Stimulated activated CD4-positive, alpha-beta T cell treated with anti-CD3 and anti-CD28 coated beads, Interleukin-1b, Interleukin-23, amount 100 ng/mL, for 48 hours (primary cell): ENCODE measurements at regions not wholly inside any gene's neighbourhood (a gene's known extent, or its start where the extent isn't known, plus 50 kb on each side); places are given as distances from the start of the nearest gene placed in this dataset.

ENCODE experiments used
- DNase-seq: peaks from one replicate; pipeline ENCODE4 v3.0.0-alpha.2; 2020

DNA sequence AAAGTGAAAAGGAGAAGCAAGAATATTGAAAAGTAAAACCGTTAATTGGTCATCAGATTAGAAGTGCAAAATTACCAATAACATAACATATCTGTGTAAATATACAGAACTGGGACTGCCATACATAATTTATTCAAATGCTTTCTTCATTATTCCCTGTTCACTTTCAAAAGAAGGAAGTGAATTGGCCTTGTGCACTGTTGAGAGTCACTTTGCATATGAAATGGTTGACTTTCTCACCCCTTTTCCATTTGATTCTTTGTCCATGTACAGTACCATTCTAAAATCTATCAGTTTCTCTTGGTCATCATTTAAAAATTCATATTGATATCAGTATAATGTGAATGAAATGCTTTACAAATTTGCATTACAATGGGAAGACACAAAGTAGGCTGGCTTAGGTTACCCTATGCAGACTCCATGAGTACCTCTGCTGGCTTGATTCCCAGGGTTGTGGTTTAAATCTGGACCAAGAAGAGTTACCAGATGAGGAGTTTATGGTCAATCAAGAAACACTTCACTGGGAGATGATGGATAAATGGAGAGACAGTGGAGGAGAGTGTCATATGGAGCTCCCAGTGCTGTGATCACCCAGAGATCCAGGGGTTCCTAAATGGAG lies 210.9 kb upstream of the TOPAZ1 start:
- DNase-seq = no peak

DNA sequence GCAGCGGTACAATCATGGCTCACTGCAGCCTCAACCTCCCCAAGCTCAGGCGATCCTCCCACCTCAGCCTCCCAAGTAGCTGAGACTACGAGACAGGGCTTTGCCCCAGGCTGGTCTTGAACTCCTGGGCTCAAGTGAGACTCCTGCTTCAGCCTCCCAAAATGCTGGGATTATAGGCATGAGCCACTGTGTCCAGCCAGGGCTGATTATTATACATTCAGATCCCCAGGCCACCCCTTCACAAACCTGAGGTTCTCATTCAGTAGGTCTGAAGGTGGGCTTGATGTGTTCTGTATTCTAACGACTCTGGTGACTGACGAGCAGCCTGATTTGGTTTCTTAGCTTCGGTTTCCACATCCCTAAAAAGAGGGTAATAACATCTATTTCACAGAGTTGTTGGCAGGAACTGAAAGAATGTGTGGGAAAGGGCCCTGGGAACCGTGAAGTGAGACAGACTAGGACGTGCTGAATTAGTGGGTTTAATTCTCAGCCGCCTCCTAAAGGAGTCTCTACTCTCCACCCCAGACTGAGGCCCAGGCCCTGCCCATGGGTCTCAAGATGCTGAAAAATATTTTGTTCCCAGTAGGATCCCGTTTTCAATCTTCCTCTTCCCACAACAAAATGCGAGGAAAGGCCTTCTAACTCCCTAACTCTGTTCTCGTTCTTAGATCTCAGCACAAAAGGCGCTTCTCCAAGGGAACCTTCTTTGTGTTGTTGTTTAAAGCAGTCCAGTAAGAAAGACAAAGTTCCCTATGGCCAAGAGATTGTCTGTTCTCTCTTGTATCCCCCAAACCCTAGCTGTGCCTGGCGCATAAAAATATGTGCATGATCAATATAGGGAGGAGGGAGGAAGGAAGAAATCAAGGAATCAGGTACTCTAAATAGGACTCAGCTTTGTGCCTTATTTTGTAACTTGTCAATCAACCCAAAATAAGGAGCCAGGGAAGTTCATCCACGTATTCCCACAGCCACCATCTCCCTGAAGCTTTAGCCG lies 210.0 kb upstream of the TOPAZ1 start:
- no peak for DNase-seq

DNA sequence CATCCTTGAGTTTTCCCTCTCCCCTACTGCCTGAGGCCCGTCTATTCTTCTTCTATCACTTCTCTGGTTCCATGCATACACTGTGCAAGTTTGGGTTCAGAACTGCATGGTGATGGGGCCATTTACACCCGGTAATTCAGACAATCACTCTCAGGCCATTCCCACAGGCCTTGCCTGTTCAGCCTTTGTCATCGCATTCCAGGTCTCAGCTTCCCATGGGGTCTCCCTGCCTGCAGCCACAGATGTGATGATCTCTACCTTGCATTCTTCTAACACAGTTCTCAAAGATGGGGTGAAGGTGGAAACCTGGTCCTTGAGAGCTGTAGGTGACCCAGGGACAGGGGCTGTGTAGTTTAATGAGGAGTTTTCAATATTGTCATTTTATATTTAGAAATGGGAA lies 209.2 kb upstream of the TOPAZ1 start:
- DNase-seq = no peak

DNA sequence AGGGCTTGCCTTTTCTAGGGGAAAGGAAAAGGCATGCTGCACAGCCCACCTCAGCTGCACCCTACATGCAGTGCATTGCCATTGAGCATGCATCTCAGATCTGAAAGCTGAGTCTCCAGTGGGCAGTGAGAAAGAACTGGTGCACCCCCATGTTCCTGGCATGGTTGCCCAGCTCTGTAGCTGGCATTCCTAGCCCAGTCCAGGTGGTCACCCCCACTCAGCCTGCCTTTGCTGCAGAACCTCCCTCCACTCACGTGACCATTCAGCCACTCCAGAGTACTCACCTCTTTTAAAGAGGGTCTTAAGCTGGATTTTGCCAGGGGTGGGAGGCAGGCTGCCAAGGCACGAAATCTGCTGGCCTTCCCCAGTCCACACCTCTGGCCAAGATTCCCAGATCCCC lies 208.6 kb upstream of the TOPAZ1 start:
- no peak for DNase-seq

DNA sequence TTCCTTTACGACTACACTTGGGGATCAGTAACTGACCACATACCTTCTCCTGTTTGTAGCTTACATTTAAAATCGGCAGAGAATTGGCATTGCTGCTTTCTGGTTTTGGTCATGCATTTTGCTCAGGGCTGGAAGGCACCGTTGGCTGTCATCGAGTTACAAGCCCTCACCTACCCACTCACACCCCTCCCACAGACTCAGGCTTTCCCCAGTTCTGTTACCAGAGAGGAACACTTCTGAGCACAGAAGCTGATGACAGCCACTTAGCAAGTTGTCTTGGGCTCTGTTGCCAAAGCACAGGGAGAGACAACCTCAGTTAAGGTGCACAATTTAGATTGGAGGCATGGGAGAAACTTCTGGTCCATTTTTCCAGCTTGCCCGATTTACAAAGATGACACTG lies 204.8 kb upstream of the TOPAZ1 start:
- no peak for DNase-seq

DNA sequence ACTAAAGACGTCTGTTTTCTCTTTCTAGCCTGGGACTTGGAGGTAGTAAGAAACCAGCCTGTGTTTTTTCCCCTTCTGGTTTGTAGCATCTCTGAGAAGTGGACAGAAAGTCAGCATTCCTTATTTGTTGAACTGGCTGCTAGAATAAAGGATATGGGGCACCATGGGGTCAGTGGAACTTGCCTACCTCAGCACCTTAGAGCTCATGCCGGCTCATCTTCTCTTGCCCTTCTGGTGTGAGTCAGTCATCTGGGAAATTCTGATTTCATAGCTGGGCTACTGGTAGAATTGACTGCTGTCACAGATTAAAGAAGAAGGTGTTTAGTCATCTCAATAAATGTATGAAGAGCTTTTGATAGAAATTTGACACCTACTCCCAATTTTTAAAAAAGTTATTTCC lies 202.7 kb upstream of the TOPAZ1 start:
- no peak for DNase-seq

DNA sequence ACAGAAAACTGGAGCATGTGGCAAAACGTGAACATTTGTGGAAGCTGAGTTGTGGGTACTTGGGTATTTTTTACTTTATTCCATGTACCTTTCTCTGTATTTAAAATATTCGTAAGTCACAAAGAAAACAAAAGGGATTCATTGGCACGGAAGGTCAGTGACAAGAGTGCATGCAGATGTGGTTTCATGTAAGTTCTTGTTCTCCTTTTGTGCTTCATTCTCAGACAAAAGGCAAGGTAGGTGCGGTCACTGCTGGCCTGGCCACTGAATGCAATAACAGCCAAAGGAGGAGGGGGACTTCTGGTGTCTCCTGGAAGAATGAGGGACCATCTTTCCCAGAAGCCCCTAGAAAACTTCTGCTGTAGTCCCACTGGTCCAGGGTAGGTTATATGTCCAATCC lies 200.0 kb upstream of the TOPAZ1 start:
- no peak for DNase-seq

DNA sequence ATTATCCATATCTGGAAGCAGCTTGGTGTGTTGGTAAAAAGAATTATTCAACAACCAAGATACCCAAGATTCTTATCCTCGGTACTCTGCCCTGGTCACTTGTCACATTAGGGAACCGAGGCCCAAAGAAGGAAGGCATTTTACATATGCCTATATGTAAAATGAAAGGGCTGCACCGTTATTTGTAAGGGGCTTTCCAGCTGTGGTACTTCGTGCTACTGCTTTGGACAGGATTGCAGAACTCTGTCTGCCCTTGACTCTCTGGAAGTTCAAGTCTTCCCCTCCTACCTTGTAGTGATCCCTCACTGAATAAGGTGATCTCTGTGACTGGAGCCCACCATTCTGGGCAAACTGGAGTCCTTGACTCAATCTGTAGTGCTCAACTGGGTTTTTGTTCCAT lies 198.9 kb upstream of the TOPAZ1 start:
- no peak for DNase-seq

DNA sequence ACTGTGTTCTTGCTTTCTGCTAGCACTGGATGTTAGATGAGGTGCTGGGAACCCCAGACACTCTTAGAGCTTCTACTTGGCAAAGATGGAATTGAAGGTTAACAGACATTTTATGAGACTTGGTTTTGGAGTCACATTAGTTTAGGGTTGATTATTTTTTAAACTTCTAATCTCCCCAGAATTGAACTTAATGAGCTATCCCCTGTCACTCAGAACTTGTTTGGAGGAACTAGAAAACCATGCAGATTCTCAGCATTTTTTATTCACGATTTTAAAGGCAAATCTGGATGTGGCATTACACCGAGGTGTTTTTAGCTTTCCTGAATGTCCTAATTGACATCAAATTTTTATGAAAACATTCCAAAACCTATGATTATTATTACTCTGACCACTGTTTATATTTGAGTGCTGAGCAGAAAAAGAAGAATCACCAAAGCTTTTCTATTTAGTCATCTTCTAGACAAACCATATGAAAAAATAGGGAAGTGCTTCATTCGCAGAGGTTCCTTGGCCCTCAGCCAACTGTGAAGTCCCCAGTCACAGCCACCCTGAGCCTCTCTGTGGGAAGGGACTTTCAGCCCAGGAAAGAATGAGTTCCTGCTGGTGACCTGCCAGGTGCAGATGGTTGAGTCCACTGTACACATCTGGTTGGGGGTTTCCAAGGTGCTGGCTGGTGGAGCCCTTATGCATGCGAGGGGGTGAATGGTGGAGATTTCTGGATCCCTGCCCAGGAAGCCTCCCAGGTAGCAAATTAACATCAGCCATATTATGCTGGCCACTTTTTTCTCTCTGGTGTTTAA lies 196.0 kb upstream of the TOPAZ1 start:
- DNase-seq = no peak

DNA sequence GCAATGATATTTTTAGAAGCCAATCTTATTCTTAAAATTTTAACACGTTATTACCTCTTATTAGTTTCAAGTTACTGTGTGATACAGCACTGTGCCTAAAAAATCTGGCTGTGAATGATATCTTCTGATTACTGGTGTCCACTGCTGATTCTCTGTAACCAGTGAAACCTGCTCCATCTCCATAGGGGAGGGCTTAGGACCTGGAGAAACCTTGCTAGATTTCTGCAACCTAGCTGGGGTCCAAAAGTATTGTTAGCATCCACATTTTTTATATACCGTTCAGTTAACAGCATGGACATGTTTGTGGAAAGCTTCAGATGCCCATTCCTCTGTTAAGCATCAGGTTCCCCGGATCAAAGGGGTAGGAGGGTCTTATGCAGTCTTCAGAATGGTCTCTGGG lies 193.9 kb upstream of the TOPAZ1 start:
- DNase-seq = no peak

DNA sequence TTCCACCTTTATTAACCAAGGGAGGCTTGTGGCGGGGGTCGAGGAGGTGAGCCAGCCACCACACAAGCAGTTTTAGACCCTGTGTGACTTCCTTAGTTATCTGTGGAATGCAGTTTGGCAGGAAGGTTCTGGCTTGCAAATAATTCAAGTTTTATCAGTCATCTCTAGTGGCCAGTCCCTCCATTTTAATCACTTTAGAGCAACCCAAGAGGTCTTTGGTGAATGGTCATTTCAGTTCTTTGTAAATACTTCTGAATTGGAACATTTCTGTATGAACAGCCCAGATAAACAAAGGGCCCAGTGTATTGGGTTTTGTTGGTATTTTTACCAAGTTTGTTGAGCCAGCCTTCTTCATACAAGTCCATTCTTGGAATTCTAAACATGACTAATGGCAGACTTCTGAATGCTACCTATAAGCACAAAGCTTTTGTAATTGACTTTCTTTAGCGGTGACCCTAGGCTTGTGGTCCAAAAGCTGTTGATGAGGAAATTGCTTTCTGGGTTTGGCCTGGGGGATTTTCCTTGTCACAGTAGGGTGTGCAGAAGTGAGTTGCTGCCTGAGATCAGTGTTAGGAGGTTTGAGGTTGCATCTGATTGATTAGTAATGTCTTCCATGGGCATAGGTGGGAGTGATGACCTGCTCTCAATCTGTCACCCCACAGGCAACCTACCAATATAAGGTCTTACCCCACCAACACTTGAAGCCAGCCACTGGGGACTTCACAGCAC lies 193.3 kb upstream of the TOPAZ1 start:
- no peak for DNase-seq

DNA sequence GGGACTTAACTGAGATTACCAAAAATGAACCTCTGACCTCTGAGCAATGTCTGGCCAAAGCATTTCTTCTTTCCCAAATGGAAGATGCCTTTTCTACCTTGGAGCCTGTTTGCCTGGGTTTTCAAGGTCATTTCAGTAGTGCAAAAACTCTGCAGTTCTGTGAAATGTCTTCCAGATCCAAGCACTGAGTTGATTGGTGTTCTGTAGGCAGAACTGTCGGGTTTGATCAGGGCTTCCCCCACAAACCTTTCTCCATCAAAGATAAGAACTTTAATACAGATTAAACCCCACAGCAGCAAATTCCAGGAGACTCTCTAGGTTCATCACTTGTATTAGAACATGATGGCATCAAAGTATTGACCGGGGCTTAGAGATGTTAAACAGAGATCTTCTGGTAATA lies 192.7 kb upstream of the TOPAZ1 start:
- DNase-seq = no peak

DNA sequence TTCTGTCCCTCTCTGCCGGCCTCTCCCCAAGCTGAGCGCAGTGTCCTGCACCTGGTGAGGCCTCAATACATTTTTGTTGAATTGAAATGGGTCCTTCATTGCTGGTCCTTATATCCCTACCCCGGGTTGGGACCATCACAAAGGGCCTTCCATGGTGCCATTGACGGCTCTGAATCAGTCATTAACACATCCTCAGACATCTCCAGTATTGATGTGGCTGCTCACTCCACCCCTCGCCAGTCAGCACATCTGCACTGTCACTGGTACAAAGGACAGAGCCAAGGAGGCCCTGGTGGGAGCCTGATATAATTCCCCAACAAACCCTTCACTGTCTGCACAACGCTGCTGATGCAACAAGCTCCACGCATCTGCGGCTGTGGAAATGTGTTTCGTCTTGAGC lies 191.6 kb upstream of the TOPAZ1 start:
- no peak for DNase-seq

DNA sequence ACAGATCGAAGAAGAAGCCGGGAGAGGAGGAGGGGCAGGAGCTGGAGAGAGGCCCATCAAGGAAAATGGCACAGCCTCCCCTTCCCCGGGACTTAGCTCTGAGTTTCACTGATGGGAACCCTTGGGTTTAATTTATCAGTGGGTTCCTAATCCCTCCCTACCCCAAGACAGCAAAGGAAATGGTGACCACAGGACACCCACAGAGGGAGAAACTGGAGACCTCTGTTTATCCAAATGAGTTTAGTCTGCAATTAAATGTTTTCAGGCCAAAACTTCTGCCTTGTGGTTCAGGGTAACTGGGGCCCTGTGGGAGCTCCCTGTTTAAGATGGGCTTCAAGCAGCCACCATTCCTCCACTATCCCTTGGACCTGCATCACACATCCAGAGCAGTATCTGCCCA lies 190.8 kb upstream of the TOPAZ1 start:
- DNase-seq = no peak

DNA sequence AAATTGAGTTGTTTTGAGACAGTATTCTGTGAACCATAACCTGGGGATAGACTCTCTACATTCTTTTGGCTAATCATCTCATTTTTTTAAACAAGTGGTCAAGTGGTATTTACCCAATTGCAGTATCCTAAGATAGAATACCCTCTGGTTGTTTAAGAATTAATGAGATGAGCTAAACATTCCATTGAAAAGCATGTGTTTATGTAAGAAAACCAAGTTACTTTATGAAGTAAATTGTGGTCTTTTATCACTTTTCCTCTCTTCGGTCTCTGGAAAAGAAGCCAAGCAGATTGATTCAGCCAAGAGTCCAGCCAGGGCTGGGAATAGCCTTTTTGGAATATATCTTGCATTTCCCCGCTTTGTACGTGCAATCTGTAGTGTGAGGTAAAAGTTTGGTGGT lies 185.7 kb upstream of the TOPAZ1 start:
- DNase-seq = no peak

DNA sequence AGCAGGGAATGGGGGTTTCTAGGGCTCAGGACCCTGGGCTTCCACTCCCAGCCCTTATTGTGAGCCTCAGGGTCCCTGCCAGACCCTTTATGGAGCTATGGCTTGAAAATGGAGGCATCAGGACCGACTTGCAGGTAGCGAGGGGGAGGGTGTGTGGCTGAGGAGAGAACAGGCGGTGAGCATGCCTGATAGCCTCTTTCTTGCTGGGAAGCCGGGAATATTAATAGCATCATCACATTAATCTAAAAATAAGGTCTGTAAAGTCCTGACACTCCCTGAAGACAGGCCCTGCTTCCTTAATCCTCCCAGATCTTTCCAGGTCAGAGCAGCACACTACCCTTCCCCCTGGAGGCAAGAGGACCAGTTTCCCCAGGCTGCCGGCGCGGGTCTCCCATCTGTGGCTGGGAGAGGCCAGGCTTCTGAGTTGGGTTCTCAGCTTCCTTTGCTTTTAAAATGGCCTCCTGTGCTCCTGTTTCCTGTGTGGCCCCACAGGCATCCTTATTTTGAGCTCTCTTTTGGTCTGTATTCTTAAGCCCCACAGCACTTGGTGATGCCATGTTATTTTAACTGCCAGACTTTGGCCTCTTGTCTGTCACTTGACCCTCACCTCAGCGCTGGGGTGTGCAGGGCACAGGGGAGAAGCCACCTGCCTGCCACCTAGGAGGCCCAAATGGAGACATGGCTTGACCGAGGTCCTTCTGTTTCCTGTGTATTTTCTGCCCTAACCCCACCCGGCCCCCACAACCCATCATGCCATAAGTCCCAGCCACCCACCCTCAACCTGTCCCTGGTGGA lies 185.0 kb upstream of the TOPAZ1 start:
- DNase-seq = no peak

DNA sequence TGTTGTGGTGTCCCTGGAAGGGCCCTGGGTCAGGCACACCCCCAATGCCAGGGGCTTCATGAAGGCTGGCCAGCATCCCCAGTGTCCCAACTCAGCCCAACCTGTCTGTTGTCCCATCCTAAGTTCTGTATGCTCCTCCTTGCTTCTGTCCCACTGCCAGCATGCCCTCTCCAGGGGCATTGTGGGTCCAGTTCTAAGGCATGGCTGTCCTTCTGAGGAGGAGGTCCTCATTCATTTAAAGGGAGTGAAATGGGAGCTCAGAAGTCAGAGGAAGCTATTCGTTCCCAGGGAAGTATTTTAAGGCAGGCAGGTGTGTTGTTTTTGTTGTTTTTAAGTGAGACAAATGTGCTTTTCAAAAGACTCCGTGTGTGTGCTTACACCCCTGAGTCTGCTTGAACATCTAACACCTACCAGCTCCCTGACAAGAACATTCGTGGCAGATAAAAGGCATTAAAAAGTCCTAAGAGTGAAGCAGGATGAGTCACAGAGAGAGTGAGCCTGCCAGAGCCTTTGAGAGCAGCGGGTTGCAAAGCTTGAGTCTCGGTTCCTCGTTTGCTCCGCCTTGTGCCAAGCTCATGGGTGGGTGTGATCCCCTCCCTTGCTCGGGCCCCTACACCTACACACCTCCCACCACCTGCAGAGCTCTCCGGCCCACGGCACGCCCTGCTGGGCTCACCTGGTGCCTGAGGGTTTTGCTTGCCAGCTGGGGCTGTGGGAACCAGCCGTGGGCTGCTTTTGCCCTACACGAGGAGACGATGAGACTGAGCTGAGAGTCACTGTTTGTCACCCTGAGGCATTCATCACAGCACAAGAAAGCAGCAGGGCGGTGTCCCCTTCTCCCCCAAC lies 183.4 kb upstream of the TOPAZ1 start:
- DNase-seq = peak; percentile 32

DNA sequence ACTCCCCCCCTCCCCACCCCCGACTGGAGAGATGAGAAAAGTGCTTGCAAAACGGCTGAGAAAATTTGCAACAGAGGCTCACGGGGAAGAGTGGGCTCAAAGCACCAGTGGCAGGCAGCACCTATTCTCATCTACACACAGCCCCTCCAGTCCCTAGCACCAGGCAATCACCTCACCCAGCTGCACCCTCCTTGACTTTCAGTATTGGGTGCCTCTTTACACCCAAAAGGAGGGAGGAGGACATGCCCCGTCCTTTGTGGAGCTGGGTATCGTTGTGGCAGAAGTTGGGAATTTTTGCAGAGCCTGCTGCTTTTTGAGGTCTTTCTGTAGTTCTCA lies 182.8 kb upstream of the TOPAZ1 start:
- DNase-seq = no peak

DNA sequence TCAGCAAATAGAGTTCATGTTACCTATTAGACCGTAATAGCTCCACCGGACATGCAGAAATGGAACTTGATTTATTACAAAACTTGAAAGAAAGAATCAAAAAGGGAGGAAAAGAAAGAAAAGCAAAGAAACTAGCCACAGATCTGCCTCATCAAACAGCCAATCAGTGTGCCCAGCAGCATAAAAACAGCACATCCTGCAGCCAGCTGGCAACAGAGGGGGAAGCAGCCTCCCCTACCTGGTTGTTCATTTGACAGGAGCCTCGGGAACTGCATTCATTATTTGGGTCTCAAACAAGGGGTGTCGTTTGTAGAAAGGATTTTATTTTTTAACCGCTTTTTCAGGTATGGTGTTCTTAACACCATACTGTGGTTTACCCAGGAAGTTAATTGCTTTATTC lies 181.5 kb upstream of the TOPAZ1 start:
- no peak for DNase-seq

DNA sequence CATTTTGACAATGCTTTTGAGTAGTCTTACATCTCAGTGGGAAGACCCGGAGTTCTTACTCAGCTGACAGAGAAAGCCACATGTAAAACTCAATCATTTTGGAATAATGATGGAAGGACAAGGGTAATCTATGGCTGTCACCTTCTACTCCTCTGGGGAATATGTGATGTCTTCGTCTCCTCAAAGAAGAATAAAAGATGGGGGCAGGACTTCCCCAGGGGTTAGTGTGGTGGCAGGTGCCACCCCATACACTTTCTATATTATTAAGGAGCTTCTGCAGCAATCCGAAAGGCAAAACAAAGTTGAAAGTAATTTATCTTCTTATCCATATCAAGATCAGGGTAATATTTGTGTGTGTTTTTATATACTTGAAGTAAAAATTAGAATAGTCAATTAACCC lies 180.4 kb upstream of the TOPAZ1 start:
- DNase-seq = no peak

DNA sequence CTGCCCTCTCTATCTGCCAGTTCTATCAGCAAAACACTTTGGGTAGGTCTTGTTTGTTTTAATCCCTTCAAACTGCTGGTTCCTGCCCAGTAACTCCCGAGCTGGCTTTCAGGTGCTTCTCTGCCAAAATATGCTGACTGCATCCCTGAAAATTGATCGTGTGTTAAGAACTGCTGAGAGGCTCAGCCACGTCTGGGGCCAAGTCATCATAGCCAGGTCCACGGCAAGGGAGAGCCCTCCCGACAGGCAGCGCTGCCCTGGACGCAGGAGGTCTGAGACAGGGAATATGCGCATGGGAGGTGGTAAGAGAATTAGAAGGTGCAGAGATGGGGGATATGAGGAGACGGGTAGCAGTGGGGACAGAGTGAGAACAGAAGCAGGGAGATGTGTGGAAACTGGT lies 179.7 kb upstream of the TOPAZ1 start:
- no peak for DNase-seq
